ENCODE measurements at regions not wholly inside any gene's neighbourhood (a gene's known extent, or its start where the extent isn't known, plus 50 kb on each side); places are given as distances from the start of the nearest gene placed in this dataset.
"Not testable (repeated sequence)": the region's sequence is repeated elsewhere in the genome, so short reads cannot be mapped to it uniquely, and the experiment has no call there.

DNA sequence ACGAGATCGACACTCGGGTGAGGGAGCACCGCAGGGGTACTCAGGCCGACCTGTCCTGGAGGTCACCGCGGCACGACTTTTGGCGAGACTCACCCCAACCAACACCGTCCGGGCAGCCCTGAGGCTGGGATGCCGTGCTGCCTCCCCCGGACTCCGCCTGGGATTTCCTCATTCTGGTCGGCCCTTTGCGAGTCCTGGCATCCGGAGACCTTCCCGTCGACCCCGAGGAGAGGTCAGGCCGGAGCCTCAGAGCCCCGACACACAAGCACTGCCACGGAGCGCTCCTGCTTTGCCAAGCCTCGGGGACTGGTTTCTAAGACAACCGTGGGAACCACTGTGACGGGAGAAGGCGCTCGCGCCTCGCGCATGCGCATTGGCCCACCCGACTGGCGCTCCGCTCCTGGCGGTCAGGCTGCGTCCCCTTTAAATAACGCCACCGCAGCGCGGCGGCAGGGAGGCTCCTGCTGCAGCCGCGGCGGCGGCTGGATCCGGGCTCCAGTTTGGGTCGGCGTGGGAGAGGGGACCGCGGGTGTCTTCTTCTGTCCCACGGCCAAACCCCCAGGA lies 166.4 kb upstream of the ZNF337 start:
- peak; percentile 12 for DNase-seq

DNA sequence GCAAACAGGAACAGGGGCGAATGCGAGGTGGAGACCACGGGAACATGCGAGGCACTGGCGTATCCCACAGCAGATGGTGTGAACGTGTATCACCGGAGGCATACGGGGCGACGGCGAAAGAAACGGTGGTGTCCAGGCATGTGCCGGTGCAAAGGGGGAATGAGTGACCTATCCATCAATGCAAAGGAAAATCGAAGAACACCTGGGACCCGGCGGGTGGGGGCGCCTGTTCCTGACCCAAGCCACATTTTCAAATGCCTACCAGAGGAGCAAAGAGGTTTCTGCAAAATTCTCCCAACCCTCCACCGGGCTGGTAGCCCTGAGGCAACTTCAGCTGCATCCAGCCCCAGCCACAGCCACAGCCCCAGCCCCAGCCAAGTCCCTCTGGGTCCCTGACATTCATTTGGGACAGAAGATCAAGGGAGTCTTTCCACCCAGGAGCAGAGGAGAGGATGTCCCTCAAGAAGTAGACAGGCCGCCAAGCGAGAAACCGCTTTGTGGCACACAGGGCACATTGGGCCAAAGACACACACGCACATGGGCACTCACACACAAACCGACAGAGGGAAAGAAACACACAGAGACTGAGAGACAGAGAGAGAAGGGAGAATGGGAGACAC lies 164.0 kb upstream of the ZNF337 start:
- no peak for DNase-seq

DNA sequence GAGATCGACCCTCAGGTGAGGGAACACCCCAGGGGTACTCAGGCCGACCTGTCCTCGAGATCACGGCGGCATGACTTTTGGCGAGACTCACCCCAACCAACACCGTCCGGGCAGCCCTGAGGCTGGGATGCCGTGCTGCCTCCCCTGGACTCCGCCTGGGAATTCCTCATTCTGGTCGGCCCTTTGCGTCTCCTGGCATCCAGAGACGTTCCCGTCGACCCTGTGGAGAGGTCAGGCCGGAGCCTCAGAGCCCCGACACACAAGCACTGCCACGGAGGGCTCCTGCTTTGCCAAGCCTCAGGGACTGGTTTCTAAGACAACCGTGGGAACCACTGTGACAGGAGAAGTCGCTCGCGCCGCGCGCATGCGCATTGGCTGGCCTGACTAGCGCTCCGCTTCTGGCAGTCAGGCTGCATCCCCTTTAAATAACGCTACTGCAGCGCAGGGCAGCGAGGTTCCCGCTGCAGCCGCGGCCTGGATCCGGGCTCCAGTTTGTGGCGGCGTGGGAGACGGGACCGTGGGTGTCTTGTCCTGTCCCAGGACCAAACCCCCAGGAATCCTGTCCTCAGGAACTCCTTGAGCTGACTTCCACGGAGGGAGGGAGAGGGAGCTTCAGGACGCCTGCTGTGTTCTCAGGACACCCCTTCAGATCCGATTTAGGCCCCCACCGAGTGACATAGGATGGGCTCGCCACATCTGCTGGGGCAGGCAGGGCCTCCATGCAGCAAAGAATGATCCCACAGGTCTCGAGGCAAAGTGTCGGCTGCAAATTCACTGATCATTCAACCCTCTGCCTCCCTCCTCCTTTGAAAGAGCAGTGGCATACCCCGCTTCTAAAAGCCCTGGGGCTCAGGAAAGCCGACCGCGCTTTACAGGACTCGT lies 163.2 kb upstream of the ZNF337 start:
- no peak for DNase-seq

GRCh38 chr20:25858495-25859425 lies 162.1 kb upstream of the ZNF337 start:
- DNase-seq, result no peak

GRCh38 chr20:25857091-25857788 lies 160.6 kb upstream of the ZNF337 start:
- not testable (repeated sequence) for DNase-seq

DNA sequence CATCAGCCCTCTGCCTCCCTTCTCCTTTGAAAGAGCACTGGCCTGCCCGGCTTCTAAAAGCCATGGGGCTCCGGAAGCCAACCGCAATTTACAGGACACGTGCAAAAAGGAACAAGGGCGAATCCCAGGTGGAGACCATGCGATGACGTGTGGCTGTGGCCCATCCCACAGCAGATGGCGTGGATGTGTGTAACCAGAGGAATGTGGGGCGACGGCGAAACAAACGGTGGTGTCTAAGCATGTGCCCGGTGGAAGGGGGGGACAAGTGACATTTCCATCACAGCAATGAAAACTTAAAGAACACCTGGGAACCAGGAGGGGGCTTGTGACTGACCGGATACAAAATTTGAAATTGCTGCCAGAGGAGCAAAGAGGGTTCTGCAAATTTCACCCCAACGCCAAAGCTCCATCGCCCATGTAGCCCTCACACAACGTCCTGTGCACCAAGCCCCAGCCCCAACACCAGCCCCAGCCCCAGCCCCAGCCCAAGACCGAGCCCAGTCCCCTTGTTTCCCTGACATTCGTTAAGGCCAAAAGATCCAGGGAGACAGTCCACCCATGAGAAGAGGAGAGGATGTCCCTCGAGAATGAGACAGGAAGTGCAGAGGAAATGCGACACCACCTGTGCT lies 159.7 kb upstream of the ZNF337 start:
- no peak for DNase-seq

GRCh38 chr20:25855451-25856156 lies 159.0 kb upstream of the ZNF337 start:
- DNase-seq, result not testable (repeated sequence)

DNA sequence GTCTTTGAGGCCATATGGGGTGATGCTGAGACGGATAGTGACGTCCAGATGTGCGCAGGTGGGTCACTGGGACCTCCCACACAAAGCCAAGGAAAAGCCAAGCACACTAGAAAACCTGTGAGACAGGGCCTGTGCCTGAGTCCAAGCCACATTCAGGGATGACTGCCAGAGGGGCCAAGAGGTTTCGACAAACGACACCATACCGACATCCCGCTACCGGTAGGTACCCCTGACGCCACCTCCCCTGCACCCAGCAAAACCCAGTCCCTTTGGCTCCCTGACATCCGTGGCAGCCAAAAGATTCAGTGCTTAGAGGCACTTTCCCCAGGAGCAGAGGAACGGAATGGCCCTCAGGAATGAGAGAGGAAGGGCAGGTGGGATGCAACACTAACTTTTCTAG lies 158.0 kb upstream of the ZNF337 start:
- DNase-seq, result not testable (repeated sequence)

DNA sequence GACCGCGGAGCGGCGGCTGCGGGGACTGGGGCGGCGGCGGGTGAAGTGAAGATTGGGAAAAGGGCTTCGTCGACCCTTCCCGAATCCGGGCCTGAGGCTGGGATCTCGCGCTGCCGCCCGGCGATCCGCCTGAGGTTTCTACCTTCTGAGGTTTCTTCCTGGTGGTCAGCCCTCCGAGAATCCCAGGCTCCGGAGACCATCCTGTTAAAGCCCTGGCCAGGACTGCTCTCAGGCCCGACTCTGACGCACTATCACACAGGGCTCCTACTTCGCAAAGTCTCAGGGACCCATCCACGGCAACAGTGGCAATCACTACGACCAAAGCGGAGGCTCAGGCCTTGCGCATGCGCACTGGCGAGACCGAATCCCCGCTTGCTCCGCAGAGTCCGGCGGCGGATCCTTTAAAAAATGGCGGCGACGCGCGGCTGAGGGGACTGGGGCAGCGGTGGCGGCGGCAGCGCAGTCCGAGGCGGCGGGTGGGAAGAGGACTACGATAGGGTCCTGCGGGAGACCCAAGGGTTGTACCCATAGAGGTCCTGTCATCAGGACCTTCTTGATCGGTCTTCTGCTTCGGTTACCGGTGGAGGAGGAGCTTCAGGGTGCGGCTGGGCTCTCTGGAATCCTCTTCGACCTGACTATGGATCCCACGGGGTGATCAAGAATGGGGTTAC lies 157.2 kb upstream of the ZNF337 start:
- not testable (repeated sequence) for DNase-seq

GRCh38 chr20:25852968-25853717 lies 156.5 kb upstream of the ZNF337 start:
- DNase-seq, result not testable (repeated sequence)

- not testable (repeated sequence) for DNase-seq
Observed at GRCh38 chr20:25850133-25850532, 153.5 kb upstream of the ZNF337 start.

- no peak for DNase-seq
Observed at GRCh38 chr20:25848222-25848621, 151.6 kb upstream of the ZNF337 start.

- DNase-seq, result not testable (repeated sequence)
Observed at GRCh38 chr20:25844640-25845039, 148.0 kb upstream of the ZNF337 start.

DNA sequence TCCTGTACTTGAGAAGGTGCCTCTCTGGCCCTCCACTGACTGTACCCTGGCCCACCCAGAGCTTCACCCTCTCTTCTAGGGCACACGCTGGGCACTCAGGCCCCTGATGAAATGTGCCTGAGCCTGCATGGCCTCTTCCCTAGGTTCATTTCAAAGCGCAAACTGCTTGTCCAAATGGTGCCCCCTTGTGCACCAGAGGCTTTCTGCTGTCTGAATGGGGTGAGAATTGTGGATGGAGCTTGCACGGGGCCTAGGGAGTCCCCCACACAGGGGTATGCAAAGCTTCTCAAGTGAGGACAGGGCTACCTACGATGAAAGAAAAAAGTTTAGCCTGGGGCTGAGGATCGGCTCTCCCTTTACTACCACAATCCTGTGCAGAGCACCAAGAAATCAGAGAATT lies 116.9 kb upstream of the ZNF337 start:
- not testable (repeated sequence) for DNase-seq

GRCh38 chr20:25798174-25798993 lies 101.7 kb upstream of the ZNF337 start:
- not testable (repeated sequence) for DNase-seq

DNA sequence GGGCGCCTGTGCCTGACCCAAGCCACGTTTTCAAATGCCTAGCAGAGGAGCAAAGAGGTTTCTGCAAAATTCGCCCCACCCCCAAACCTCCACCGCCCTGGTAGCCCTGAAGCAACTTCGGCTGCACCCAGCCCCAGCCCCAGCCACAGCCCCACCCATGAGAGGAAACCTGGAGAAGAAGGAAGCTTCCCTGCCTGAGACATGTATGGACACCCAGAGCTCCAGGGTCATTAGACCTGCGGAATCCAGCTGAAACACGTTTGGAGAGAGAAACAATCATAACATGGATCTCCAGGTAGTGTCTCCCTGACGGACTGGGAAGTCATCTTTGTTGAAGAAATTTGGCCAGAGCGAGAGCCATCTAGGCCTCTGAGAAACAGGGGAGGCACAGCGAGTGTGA lies 100.4 kb upstream of the ZNF337 start:
- not testable (repeated sequence) for DNase-seq

DNA sequence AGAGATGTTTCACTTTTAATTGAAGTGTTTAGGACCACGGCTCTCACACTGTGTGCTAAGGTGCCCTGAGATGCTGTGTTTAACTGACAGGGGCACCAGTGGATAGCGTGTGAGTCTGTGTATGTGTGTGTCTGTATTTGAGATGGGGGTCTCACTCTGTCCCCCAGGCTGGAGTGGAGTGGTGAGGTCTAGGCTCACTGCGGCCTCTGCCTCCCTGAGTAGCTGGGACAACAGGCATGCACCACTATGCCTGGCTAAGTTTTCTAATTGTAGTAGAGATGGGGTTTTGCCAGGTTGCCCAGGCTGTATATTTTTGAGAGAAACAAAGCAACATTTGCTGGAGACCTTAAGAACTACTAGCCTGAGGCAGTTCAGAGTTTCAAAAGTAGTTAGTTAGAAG lies 80.6 kb upstream of the ZNF337 start:
- DNase-seq, result not testable (repeated sequence)

DNA sequence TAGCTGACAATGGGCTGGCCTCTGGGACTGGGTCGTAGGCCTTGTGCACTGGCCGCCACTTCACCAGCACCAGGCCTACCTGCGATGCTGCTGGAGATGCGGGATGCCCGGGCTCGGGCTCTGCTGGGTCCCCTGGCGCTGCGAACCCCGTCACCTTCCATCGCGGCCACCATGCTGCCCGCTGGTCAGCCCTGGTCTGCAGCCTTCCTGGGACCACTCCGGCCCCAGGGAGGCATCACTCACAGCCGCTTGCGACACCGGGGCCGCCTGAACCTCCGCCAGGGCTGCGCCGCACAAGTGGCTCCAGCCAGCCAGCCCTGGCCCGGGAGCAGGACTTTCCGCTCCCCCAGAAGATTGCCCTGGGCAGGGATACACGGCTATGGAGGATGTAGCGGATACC lies 78.1 kb upstream of the ZNF337 start:
- not testable (repeated sequence) for DNase-seq

- DNase-seq, result not testable (repeated sequence)
Observed at GRCh38 chr20:25774203-25774602, 77.5 kb upstream of the ZNF337 start.

Data from NCI-H187 treated with DMSO at 0.1 percent for 48 hours (cell line).